ENCODE measurements at regions not wholly inside any gene's neighbourhood (a gene's known extent, or its start where the extent isn't known, plus 50 kb on each side); places are given as distances from the start of the nearest gene placed in this dataset.

GRCh38 chr7:41331194-41331593, 371.7 kb downstream of the INHBA start:
- TF ChIP-seq USF1 (IDR thresholded peaks at IDR 0.05), result no peak
- TF ChIP-seq CREB1 (IDR thresholded peaks at IDR 0.05; ENCODE audit: low read depth), result no peak
- TF ChIP-seq CEBPB (IDR thresholded peaks at IDR 0.05), result no peak
- TF ChIP-seq RAD21 (IDR thresholded peaks at IDR 0.05; ENCODE audit: low read depth), result no peak

Data from Ishikawa (cell line).